GM23248 (cell line): ENCODE measurements at regions not wholly inside any gene's neighbourhood (a gene's known extent, or its start where the extent isn't known, plus 50 kb on each side); places are given as distances from the start of the nearest gene placed in this dataset.

Experiments
- EZH2 ChIP-seq: fragments of 200-600 bp; sonication (generic); IDR thresholded peaks from 2 replicates; pipeline ENCODE4 v1.6.1; 2018; ENCODE audit warnings: antibody characterized with exemption, mild to moderate bottlenecking; ENCODE audit not compliant: insufficient read depth, poor library complexity, severe bottlenecking
- EZH2phosphoT487 ChIP-seq: fragments of 200-600 bp; sonication (generic); IDR thresholded peaks from 2 replicates; pipeline ENCODE4 v1.6.1; 2018; ENCODE audit warnings: antibody characterized with exemption, moderate library complexity, mild to moderate bottlenecking, low read depth; ENCODE audit not compliant: insufficient read depth

GRCh38 chr13:107854880-107855279 lies 360.5 kb downstream of the LIG4 start:
- TF ChIP-seq EZH2: no peak
- no peak for TF ChIP-seq EZH2phosphoT487
